HG03103 (cell line): ENCODE measurements at regions not wholly inside any gene's neighbourhood (a gene's known extent, or its start where the extent isn't known, plus 50 kb on each side); places are given as distances from the start of the nearest gene placed in this dataset.

Experiments used
- ATAC-seq: cut with Tn5 transposase; IDR thresholded peaks from one replicate; pipeline ENCODE4 v1.9.1; 2021; ENCODE audit warnings: low read depth; ENCODE audit not compliant: unreplicated experiment

- no peak for ATAC-seq
Observed at GRCh38 chr3:174758943-174759342, 100.2 kb upstream of the NAALADL2 start.

GRCh38 chr3:174767406-174767805 is 91.7 kb upstream of the NAALADL2 start:
- ATAC-seq, result no peak

GRCh38 chr3:174767853-174768382 is 91.2 kb upstream of the NAALADL2 start:
- no peak for ATAC-seq

- ATAC-seq, result no peak
Observed at GRCh38 chr3:174769171-174769570, 90.0 kb upstream of the NAALADL2 start.

- ATAC-seq, result no peak
Observed at GRCh38 chr3:174775603-174776002, 83.5 kb upstream of the NAALADL2 start.

GRCh38 chr3:174776123-174776522 is 83.0 kb upstream of the NAALADL2 start:
- no peak for ATAC-seq

- ATAC-seq, result no peak
Observed at GRCh38 chr3:174776636-174777035, 82.5 kb upstream of the NAALADL2 start.

- no peak for ATAC-seq
Observed at GRCh38 chr3:174777813-174778212, 81.3 kb upstream of the NAALADL2 start.

- no peak for ATAC-seq
Observed at GRCh38 chr3:174783502-174783901, 75.6 kb upstream of the NAALADL2 start.

- ATAC-seq, result no peak
Observed at GRCh38 chr3:174784206-174784934, 74.8 kb upstream of the NAALADL2 start.

- ATAC-seq, result no peak
Observed at GRCh38 chr3:174786825-174787224, 72.3 kb upstream of the NAALADL2 start.

GRCh38 chr3:174791161-174791560 is 68.0 kb upstream of the NAALADL2 start:
- no peak for ATAC-seq

- no peak for ATAC-seq
Observed at GRCh38 chr3:174792864-174793263, 66.3 kb upstream of the NAALADL2 start.
